ENCODE measurements at regions not wholly inside any gene's neighbourhood (a gene's known extent, or its start where the extent isn't known, plus 50 kb on each side); places are given as distances from the start of the nearest gene placed in this dataset.
"Not testable (repeated sequence)": the region's sequence is repeated elsewhere in the genome, so short reads cannot be mapped to it uniquely, and the experiment has no call there.

DNA sequence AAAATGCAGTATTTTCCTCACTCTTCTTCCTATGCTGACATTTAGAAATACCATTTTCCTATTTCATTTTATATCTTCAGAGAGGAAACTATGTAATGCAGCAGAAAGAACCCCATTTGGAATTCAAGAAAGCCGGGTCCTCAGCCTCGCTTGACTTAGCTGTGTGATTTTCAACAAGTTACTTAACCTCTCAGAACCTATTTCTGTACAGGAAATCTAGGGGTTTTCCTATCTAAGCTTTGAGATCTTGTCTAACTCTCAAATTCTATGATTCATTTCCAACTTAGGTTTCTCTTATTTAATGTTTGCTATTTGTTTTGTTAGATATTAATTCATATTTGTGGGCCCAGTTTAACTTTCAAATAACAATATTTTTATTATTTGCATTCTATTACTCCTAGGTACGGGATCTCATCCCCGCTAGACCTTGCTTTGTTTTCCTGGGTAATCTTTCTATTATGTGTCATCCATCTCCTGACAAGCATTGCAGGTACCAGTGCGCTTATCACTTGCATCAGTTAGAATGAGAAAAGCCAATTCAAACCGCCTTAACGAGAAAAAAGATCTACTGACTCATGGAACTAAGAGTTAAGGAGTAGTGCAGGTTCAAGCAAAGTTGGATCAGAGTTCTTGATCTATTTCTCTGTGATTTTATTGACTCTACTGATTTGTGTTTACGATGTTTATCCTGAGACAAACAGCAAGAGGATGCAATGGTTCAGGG is 70.6 kb upstream of the BHLHE40 start:
- Histone ChIP-seq H4K20me1 (ENCODE audit: insufficient read depth) (no peaks in the 10 kb centered on the region), H3K9me3 (ENCODE audit: low read depth) (no peaks in the 10 kb centered on the region), H3K27ac (no peak overlapping the region), H3F3A (ENCODE audit: insufficient read depth) (peaks cover 6% of the 10 kb centered on the region; the same call in 1 of the 2 replicates), H3K4me1 (ENCODE audit: insufficient read depth) (peaks cover 19% of the 10 kb centered on the region), H3K9ac (no peak overlapping the region), H3K79me2 (ENCODE audit: insufficient read depth) (no peaks in the 10 kb centered on the region), H3K4me2 (ENCODE audit: unreplicated experiment) (no peak overlapping the region), H3K36me3 (ENCODE audit: low read depth) (no peaks in the 10 kb centered on the region), H3K4me3 (no peak overlapping the region), H3K9me2 (ENCODE audit: insufficient read depth) (no peaks in the 10 kb centered on the region), H2AFZ (no peak overlapping the region), H3K27me3 (replicated peaks; ENCODE audit: insufficient read depth) (no peaks in the 10 kb centered on the region)
- no peak for DNase-seq
- WGBS, 2 experiments (ENCODE audit: low coverage in 1 of 2, low lambda C conversion rate in 2 of 2, missing lambda C conversion rate in 2 of 2): 93 to 95% methylated on average over 8 of the region's 8 CpGs
- in situ Hi-C loops (cut with MboI): no loop called here
- no peak for TF ChIP-seq EZH2 (IDR thresholded peaks at IDR 0.05; ENCODE audit: insufficient read depth, poor library complexity, severe bottlenecking)
- no peak for TF ChIP-seq EZH2phosphoT487 (IDR thresholded peaks at IDR 0.05; ENCODE audit: insufficient read depth, low read depth)

DNA sequence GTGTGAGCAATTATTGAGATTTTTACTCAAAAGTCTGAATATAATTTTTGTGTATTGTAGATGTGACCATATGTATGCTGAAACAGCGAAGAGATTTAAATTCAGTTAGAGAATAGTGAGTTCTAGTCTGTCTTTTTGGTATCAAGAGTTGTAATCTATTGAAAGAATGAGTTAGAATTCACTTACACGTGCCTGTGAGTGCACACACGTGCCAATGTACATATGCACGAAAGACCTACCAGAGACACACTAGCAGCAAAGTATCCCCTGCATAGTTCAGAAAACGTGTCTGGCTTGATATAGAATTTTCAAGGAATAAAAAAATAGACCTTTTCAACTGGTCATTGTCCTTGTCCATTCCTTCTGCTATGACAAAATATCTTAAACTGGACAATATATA is 64.8 kb upstream of the BHLHE40 start:
- DNase-seq: no peak
- H3K4me2 ChIP-seq (ENCODE audit: unreplicated experiment): no peak overlapping the region
- no peaks in the 10 kb centered on the region for H3K27me3 ChIP-seq (replicated peaks; ENCODE audit: insufficient read depth)
- H3K9me2 ChIP-seq (ENCODE audit: insufficient read depth): no peaks in the 10 kb centered on the region
- 56 to 57% methylated on average over 5 of the region's 5 CpGs for WGBS, 2 experiments (ENCODE audit: low coverage in 1 of 2, low lambda C conversion rate in 2 of 2, missing lambda C conversion rate in 2 of 2)
- H3K36me3 ChIP-seq (ENCODE audit: low read depth): no peaks in the 10 kb centered on the region
- H3K4me3 ChIP-seq: no peak overlapping the region
- H3K79me2 ChIP-seq (ENCODE audit: insufficient read depth): no peaks in the 10 kb centered on the region
- H2AFZ ChIP-seq: no peak overlapping the region
- no peaks in the 10 kb centered on the region for H3F3A ChIP-seq (ENCODE audit: insufficient read depth)
- H3K4me1 ChIP-seq (ENCODE audit: insufficient read depth): no peaks in the 10 kb centered on the region
- H3K9ac ChIP-seq: no peak overlapping the region
- H3K27ac ChIP-seq: no peak overlapping the region
- H3K9me3 ChIP-seq (ENCODE audit: low read depth): no peaks in the 10 kb centered on the region
- H4K20me1 ChIP-seq (ENCODE audit: insufficient read depth): no peaks in the 10 kb centered on the region
- no peak for TF ChIP-seq EZH2 (IDR thresholded peaks at IDR 0.05; ENCODE audit: insufficient read depth, poor library complexity, severe bottlenecking)
- TF ChIP-seq EZH2phosphoT487 (IDR thresholded peaks at IDR 0.05; ENCODE audit: insufficient read depth, low read depth): no peak
- in situ Hi-C loops (cut with MboI): no loop called here

DNA sequence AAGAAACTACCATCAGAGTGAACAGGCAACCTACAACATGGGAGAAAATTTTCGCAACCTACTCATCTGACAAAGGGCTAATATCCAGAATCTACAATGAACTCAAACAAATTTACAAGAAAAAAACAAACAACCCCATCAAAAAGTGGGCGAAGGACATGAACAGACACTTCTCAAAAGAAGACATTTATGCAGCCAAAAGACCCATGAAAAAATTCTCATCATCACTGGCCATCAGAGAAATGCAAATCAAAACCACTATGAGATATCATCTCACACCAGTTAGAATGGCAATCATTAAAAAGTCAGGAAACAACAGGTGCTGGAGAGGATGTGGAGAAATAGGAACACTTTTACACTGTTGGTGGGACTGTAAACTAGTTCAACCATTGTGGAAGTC is 57.6 kb upstream of the BHLHE40 start:
- H3K36me3 ChIP-seq (ENCODE audit: low read depth); H3K27me3 ChIP-seq (replicated peaks; ENCODE audit: insufficient read depth); H3K9me3 ChIP-seq (ENCODE audit: low read depth); H3K9ac ChIP-seq; H2AFZ ChIP-seq; H3K79me2 ChIP-seq (ENCODE audit: insufficient read depth); H3K4me1 ChIP-seq (ENCODE audit: insufficient read depth); H3K4me3 ChIP-seq; H3K9me2 ChIP-seq (ENCODE audit: insufficient read depth); DNase-seq; H4K20me1 ChIP-seq (ENCODE audit: insufficient read depth); H3K4me2 ChIP-seq (ENCODE audit: unreplicated experiment); H3F3A ChIP-seq (ENCODE audit: insufficient read depth); in situ Hi-C loops (cut with MboI); H3K27ac ChIP-seq: not testable (repeated sequence)
- WGBS, 2 experiments (ENCODE audit: low coverage in 1 of 2, low lambda C conversion rate in 2 of 2, missing lambda C conversion rate in 2 of 2): 45 to 63% methylated on average over 1 of the region's 2 CpGs

DNA sequence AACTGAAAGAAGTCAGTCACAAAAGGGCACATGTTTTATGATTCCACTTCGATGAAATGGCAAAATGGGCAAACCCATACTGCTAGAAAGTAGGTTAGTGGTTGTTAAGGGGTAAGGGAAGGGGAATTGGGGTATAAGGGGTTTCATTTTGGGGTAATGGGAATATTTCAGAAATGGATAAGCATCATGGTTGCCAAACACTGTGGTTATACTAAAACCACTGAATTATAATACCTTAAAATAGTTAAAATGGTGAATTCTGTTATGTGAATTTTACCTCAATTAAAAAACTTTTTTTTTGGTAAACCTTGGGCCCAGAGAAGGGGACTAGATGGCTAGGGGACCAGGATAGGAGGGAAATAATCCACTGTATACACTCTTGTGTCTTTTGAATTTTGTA is 52.3 kb upstream of the BHLHE40 start:
- 79 to 90% methylated on average over 1 of the region's 1 CpG for WGBS, 2 experiments (ENCODE audit: low coverage in 1 of 2, low lambda C conversion rate in 2 of 2, missing lambda C conversion rate in 2 of 2)
- Histone ChIP-seq H3K79me2 (ENCODE audit: insufficient read depth) (no peaks in the 10 kb centered on the region), H4K20me1 (ENCODE audit: insufficient read depth) (no peaks in the 10 kb centered on the region), H3F3A (ENCODE audit: insufficient read depth) (no peaks in the 10 kb centered on the region), H3K27ac (no peak overlapping the region), H3K36me3 (ENCODE audit: low read depth) (no peaks in the 10 kb centered on the region), H3K9ac (no peak overlapping the region), H3K27me3 (replicated peaks; ENCODE audit: insufficient read depth) (no peaks in the 10 kb centered on the region), H3K9me2 (ENCODE audit: insufficient read depth) (no peaks in the 10 kb centered on the region), H3K4me3 (no peak overlapping the region), H3K9me3 (ENCODE audit: low read depth) (no peaks in the 10 kb centered on the region), H3K4me2 (ENCODE audit: unreplicated experiment) (no peak overlapping the region), H3K4me1 (ENCODE audit: insufficient read depth) (no peaks in the 10 kb centered on the region), H2AFZ (no peak overlapping the region)
- no peak for TF ChIP-seq EZH2 (IDR thresholded peaks at IDR 0.05; ENCODE audit: insufficient read depth, poor library complexity, severe bottlenecking)
- no peak for TF ChIP-seq EZH2phosphoT487 (IDR thresholded peaks at IDR 0.05; ENCODE audit: insufficient read depth, low read depth)
- no peak for DNase-seq
- in situ Hi-C loops (cut with MboI): no loop called here
